HG02588 (cell line): ENCODE measurements at regions not wholly inside any gene's neighbourhood (a gene's known extent, or its start where the extent isn't known, plus 50 kb on each side); places are given as distances from the start of the nearest gene placed in this dataset.

ENCODE experiments used
- ATAC-seq: cut with Tn5 transposase; IDR thresholded peaks from one replicate; pipeline ENCODE4 v1.9.1; 2021; ENCODE audit warnings: mild to moderate bottlenecking, moderate library complexity; ENCODE audit not compliant: unreplicated experiment

DNA sequence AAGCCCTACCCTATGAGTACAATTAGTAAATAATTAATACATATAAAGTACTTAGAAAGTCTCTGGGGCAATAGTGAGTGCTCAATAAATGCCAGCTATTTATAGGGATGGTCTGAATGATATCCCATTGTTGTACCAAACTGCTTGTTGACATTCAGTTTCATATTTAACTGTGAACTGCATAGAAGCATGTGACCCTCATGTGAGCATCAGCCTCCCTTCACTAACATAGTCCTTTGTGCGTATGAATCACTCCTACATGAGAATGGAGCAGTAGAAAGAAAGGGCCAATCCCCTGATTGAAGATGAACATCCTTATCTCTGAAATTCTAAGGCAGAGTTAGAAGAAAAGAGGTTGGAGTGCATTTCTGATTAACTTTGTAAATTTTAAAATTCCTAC, 68.7 kb upstream of the ATP10A start:
- no peak for ATAC-seq

DNA sequence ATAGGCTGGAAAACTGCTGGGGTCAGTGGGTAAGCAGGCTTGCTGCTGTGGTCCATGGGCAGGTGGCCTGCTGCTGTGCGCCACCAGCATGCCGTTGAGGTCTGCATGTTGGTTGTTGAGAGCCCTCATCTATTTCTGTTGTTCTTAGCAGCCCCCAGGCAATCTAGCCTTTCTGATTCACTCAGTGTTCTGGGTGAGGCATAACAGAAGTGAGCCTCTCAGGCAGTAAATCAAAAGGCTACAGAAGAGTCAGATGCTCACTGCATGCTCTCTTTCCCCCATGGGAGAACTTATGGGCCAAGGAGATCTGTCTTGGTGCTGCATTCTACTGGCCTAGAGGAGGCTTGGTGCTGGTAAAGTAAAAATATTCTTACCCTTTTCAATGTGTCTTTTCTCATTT, 67.8 kb upstream of the ATP10A start:
- ATAC-seq = no peak
